C4-2B (cell line): ENCODE measurements at regions not wholly inside any gene's neighbourhood (a gene's known extent, or its start where the extent isn't known, plus 50 kb on each side); places are given as distances from the start of the nearest gene placed in this dataset.

ENCODE experiments used
- ZFX ChIP-seq: fragments of 450-650 bp; IDR thresholded peaks from 2 replicates; pipeline ENCODE4 v1.6.1; 2017
- TF ChIP-seq, protein P1 (sequence below): fragments of 450-650 bp; conservative IDR thresholded peaks from 2 replicates; pipeline ENCODE4 v1.5.1; 2017; ENCODE audit warnings: mild to moderate bottlenecking

DNA sequence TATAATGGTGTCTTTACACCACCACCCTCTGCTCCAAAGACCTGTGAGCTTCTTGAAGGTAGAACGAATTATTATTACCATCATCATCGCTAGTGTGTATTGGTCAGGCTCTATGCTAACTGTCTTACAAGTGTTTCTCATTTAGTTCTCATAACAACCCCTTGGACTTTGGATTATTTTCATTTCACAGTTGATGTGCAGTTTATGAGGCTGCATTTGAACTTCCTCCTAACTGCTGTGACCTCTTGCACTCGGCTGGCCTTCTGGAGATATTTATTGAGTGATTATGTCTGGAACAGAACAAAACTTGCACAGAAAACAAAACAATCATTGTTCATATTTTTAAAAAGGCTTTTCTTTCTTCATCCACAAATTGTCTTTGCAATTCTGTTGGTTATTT lies 306.3 kb upstream of the SGCD start:
- TF ChIP-seq, protein P1, sequence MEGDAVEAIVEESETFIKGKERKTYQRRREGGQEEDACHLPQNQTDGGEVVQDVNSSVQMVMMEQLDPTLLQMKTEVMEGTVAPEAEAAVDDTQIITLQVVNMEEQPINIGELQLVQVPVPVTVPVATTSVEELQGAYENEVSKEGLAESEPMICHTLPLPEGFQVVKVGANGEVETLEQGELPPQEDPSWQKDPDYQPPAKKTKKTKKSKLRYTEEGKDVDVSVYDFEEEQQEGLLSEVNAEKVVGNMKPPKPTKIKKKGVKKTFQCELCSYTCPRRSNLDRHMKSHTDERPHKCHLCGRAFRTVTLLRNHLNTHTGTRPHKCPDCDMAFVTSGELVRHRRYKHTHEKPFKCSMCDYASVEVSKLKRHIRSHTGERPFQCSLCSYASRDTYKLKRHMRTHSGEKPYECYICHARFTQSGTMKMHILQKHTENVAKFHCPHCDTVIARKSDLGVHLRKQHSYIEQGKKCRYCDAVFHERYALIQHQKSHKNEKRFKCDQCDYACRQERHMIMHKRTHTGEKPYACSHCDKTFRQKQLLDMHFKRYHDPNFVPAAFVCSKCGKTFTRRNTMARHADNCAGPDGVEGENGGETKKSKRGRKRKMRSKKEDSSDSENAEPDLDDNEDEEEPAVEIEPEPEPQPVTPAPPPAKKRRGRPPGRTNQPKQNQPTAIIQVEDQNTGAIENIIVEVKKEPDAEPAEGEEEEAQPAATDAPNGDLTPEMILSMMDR = no peak
- TF ChIP-seq ZFX = no peak
